Cardiac muscle cell (in vitro differentiated cells and primary cell): ENCODE measurements at regions not wholly inside any gene's neighbourhood (a gene's known extent, or its start where the extent isn't known, plus 50 kb on each side); places are given as distances from the start of the nearest gene placed in this dataset.

ENCODE experiments used
- DNase-seq, 2 donors: peaks; one replicate each; pipeline versions ENCODE4 v3.0.0 to v3.0.0-alpha.2; 2010 to 2017; ENCODE audit warnings: low read depth in 1 of 2, low spot score in 1 of 2
- H3K27ac ChIP-seq: fragments of 200-600 bp; sonication (generic); 2 replicates; pipeline ENCODE4 v1.5.1; 2016
- H3K27me3 ChIP-seq: fragments of 200-600 bp; sonication (generic); 2 replicates; pipeline ENCODE4 v1.6.0; 2016; ENCODE audit warnings: control low read depth
- H3K36me3 ChIP-seq: fragments of 200-600 bp; sonication (generic); 2 replicates; pipeline ENCODE4 v1.5.1; 2016; ENCODE audit warnings: control low read depth
- H3K4me1 ChIP-seq: fragments of 200-600 bp; sonication (generic); 2 replicates; pipeline ENCODE4 v1.8.1; 2017; ENCODE audit warnings: low read depth, mild to moderate bottlenecking, mixed run types
- H3K4me3 ChIP-seq: fragments of 200-600 bp; sonication (generic); 2 replicates; pipeline ENCODE4 v1.5.1; 2016; ENCODE audit warnings: mild to moderate bottlenecking
- H3K9me3 ChIP-seq: fragments of 200-600 bp; sonication (generic); 2 replicates; pipeline ENCODE4 v1.5.1; 2017; ENCODE audit warnings: low read depth, mild to moderate bottlenecking, control low read depth
- CTCF ChIP-seq: IDR thresholded peaks from 2 replicates; pipeline ENCODE4 v1.5.1; 2012; ENCODE audit warnings: low read depth, mild to moderate bottlenecking, low read length

- no peak overlapping the region for H3K27ac ChIP-seq
- H3K27me3 ChIP-seq: no peaks in the 10 kb centered on the region
- TF ChIP-seq CTCF: no peak
These were observed 170.3 kb downstream of the MIS18A start for GRCh38 chr21:32108566-32108965.

DNA sequence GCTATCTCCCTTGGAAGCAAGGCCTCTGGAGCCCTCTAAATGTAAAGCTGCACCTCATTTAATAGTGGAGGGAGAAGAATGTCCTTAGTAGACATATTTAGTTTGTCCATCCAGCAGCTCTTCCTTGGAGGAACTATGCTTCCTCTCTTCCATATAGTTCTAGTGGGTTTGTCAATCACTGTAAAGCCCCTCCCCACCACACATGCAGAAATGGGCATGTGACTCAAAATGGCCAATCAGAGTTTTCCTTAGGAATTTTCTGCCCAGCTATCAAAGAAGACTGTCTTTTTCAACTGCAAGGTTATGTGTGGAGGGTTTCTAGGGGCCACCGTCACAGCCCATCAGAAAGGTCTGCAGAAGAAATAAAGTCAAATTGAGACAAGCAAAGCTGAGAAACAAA is 175.5 kb downstream of the MIS18A start:
- no peak overlapping the region for H3K4me3 ChIP-seq
- no peaks in the 10 kb centered on the region for H3K9me3 ChIP-seq
- no peak for DNase-seq
- no peak for TF ChIP-seq CTCF
- no peaks in the 10 kb centered on the region for H3K27me3 ChIP-seq
- H3K36me3 ChIP-seq: no peaks in the 10 kb centered on the region
- H3K27ac ChIP-seq: no peak overlapping the region
- no peaks in the 10 kb centered on the region for H3K4me1 ChIP-seq

More at GRCh38 chr21:32108566-32108965, 170.3 kb downstream of the MIS18A start:
- Histone ChIP-seq H3K4me3 (no peak overlapping the region), H3K36me3 (no peaks in the 10 kb centered on the region), H3K9me3 (no peaks in the 10 kb centered on the region), H3K4me1 (no peaks in the 10 kb centered on the region)
- no peak for DNase-seq

- no peaks in the 10 kb centered on the region for H3K9me3 ChIP-seq
- H3K36me3 ChIP-seq: no peaks in the 10 kb centered on the region
- TF ChIP-seq CTCF: no peak
- no peak for DNase-seq
- no peak overlapping the region for H3K4me3 ChIP-seq
- no peak overlapping the region for H3K27ac ChIP-seq
- H3K4me1 ChIP-seq: no peaks in the 10 kb centered on the region
- no peaks in the 10 kb centered on the region for H3K27me3 ChIP-seq
These were observed 176.4 kb downstream of the MIS18A start for GRCh38 chr21:32102426-32102825.

- H3K27me3 ChIP-seq: no peaks in the 10 kb centered on the region
- H3K27ac ChIP-seq: no peak overlapping the region
- H3K4me1 ChIP-seq: no peaks in the 10 kb centered on the region
- no peak overlapping the region for H3K4me3 ChIP-seq
- no peaks in the 10 kb centered on the region for H3K9me3 ChIP-seq
- no peaks in the 10 kb centered on the region for H3K36me3 ChIP-seq
- TF ChIP-seq CTCF: no peak
- DNase-seq: no peak
These were observed 177.6 kb downstream of the MIS18A start for GRCh38 chr21:32101277-32101676.

GRCh38 chr21:32100423-32100822 is 178.4 kb downstream of the MIS18A start:
- no peak for DNase-seq
- no peak overlapping the region for H3K4me3 ChIP-seq
- no peaks in the 10 kb centered on the region for H3K27me3 ChIP-seq
- no peaks in the 10 kb centered on the region for H3K9me3 ChIP-seq
- H3K27ac ChIP-seq: no peak overlapping the region
- no peaks in the 10 kb centered on the region for H3K4me1 ChIP-seq
- TF ChIP-seq CTCF: no peak
- H3K36me3 ChIP-seq: no peaks in the 10 kb centered on the region
